Kidney (tissue), 13 donors: ENCODE measurements at regions not wholly inside any gene's neighbourhood (a gene's known extent, or its start where the extent isn't known, plus 50 kb on each side); places are given as distances from the start of the nearest gene placed in this dataset.

Experiments used
- DNase-seq, 5 donors: peaks; one replicate each; pipeline ENCODE4 v3.0.0-alpha.2; 2013 to 2020
- FAIRE-seq: peaks from 2 replicates; lab custom pipeline; 2012; peaks lifted over from hg19 to GRCh38; lab: Jason Lieb, UNC
- H3K27ac ChIP-seq, 2 donors: one replicate each; pipeline ENCODE4 v1.7.0; 2013; ENCODE audit warnings: low read depth in 2 of 2, low read length in 2 of 2, inconsistent platforms in 1 of 2
- H3K27me3 ChIP-seq: one replicate; pipeline ENCODE4 v1.7.1; 2013; ENCODE audit warnings: low read length, inconsistent platforms; ENCODE audit not compliant: control insufficient read depth, insufficient read depth
- H3K36me3 ChIP-seq, 3 donors: one replicate each; pipeline versions ENCODE4 v1.7.0 to v1.7.1; 2013; ENCODE audit warnings: low read length in 3 of 3, control low read depth in 1 of 3, inconsistent platforms in 1 of 3; ENCODE audit not compliant: insufficient read depth in 3 of 3, control insufficient read depth in 2 of 3
- H3K4me1 ChIP-seq, 3 donors: one replicate each; pipeline versions ENCODE4 v1.7.0 to v1.7.1; 2013; ENCODE audit warnings: low read length in 3 of 3, inconsistent platforms in 1 of 3, low read depth in 1 of 3; ENCODE audit not compliant: control insufficient read depth in 2 of 3, insufficient read depth in 2 of 3
- H3K4me3 ChIP-seq, 3 donors: one replicate each; pipeline versions ENCODE4 v1.7.0 to v1.8.1; 2013; ENCODE audit warnings: low read length in 3 of 3, control low read depth in 1 of 3, inconsistent platforms in 1 of 3
- H3K9ac ChIP-seq, 3 donors: one replicate each; pipeline versions ENCODE4 v1.7.0 to v1.7.1; 2013; ENCODE audit warnings: low read length in 3 of 3, control low read depth in 1 of 3, inconsistent platforms in 1 of 3
- H3K9me3 ChIP-seq, 3 donors: one replicate each; pipeline versions ENCODE4 v1.7.0 to v1.7.1; 2013; ENCODE audit warnings: low read length in 3 of 3, control low read depth in 1 of 3, inconsistent platforms in 1 of 3; ENCODE audit not compliant: control insufficient read depth in 2 of 3, insufficient read depth in 1 of 3
- CTCF ChIP-seq: IDR thresholded peaks from 3 replicates; pipeline ENCODE4 v1.5.1; 2012; ENCODE audit warnings: mild to moderate bottlenecking, moderate library complexity, borderline replicate concordance; ENCODE audit not compliant: insufficient read depth; ENCODE audit errors: extremely low read depth
- intact Hi-C: fragments of 100-400 bp; cut with DNase I; formaldehyde crosslinking; loops from one replicate; pipeline ENCODE4 v1.11.1; 2022
- donor health status: control.
- donor health status: control.
- donor health status: control.
- donor health status: control.
- donor health status: control.
- donor health status: DM: yes; HTN: yes; CAD: no.
- donor health status: Normal renal cell carcinoma (clear cell type).

DNA sequence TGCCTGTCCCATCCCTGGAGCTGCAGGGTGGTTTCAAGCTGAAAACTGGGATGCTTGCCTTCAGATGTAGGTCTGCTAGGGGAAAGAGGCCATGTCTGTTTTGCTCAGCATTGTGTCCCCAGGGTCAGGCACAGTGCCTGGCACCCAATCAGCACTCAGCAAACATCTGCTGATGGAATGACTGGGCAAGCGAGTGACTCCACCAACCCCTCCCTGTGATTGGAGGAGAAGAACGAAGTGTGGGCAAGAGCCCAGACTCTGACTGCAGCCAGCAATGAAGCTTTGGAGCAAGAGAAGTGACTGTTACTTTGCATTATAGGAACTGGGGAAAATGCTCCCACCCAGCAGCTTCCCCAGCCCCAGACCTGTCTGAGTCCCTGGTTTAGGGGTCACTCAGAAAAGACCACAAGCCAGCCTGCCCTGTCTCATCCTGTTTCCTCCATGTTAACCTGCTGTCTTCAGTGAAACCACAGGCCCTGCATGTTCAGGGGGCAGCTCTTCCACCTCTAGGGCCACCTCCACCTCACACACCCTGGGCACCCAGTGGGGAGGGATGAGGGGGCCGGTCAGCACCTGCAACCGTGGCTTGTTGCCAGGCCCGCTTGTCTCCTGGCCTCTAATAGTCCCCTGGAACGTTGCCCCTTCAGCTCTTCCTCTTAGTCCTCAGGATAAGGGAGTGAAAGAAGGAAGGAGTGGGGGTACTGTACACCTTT, 147.4 kb downstream of the TRIM29 start:
- DNase-seq (no peak), FAIRE-seq (no peak)
- TF ChIP-seq CTCF, result no peak

GRCh38 chr11:119989159-119989821, 148.6 kb downstream of the TRIM29 start:
- no peak for FAIRE-seq
- intact Hi-C loops, result no loop called here
- Histone ChIP-seq H3K9me3 (no peaks in the 10 kb centered on the region), H3K9ac (no peak overlapping the region), H3K4me1 (no peaks in the 10 kb centered on the region), H3K4me3 (no peak overlapping the region), H3K36me3 (no peaks in the 10 kb centered on the region), H3K27me3 (no peaks in the 10 kb centered on the region), H3K27ac (no peak overlapping the region)
- no peak for TF ChIP-seq CTCF
- DNase-seq, result no peak

More for the DNA sequence above, 147.4 kb downstream of the TRIM29 start:
- intact Hi-C loops, result no loop called here
- Histone ChIP-seq H3K36me3 (no peaks in the 10 kb centered on the region), H3K4me1 (no peaks in the 10 kb centered on the region), H3K4me3 (no peak overlapping the region), H3K27me3 (no peaks in the 10 kb centered on the region), H3K27ac (no peak overlapping the region), H3K9ac (no peak overlapping the region), H3K9me3 (no peaks in the 10 kb centered on the region)

DNA sequence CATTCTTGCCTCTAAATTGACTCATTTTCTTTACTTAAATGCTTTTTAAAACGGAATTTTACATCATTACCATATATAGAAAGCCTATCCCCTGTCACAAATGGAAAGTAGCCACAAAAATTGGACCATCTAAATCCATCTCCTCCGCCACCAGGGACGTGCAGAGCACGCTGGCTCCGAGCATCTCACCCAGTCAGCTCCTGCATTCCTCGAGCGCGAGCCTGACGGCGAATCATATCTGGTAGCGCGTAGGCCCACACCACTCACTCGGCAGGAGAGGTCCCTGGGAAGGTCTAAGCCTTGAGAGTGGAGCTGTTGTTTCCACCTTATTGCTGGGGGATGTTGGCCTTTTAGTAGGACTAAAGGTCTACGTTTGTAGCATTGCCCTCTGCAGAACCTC, 152.4 kb downstream of the TRIM29 start:
- intact Hi-C loops, result no loop called here
- H3K9ac ChIP-seq, result no peak overlapping the region
- FAIRE-seq (no peak), DNase-seq (no peak)
- no peak overlapping the region for H3K4me3 ChIP-seq
- TF ChIP-seq CTCF, result no peak
- H3K4me1 ChIP-seq, result no peaks in the 10 kb centered on the region
- H3K27me3 ChIP-seq, result no peaks in the 10 kb centered on the region
- no peak overlapping the region for H3K27ac ChIP-seq
- H3K36me3 ChIP-seq, result no peaks in the 10 kb centered on the region
- no peaks in the 10 kb centered on the region for H3K9me3 ChIP-seq
